Uterus (tissue), 3 donors: ENCODE measurements at regions not wholly inside any gene's neighbourhood (a gene's known extent, or its start where the extent isn't known, plus 50 kb on each side); places are given as distances from the start of the nearest gene placed in this dataset.

Experiments
- DNase-seq, 2 donors: peaks; one replicate each; pipeline ENCODE4 v3.0.0-alpha.2; 2019 to 2020
- H3K27ac ChIP-seq, 2 donors: fragments of 200-600 bp; sonication (generic); 1 replicate in 1 of 2; 2 replicates in 1 of 2; pipeline ENCODE4 v1.5.1; 2016 to 2018
- H3K27me3 ChIP-seq, 2 donors: fragments of 200-600 bp; sonication (generic); one replicate each; pipeline ENCODE4 v1.5.1; 2018 to 2019; ENCODE audit warnings: control low read depth in 1 of 2
- H3K36me3 ChIP-seq, 2 donors: fragments of 200-600 bp; sonication (generic); one replicate each; pipeline ENCODE4 v1.5.1; 2019; ENCODE audit warnings: control low read depth in 1 of 2
- H3K4me1 ChIP-seq, 2 donors: fragments of 200-600 bp; sonication (generic); one replicate each; pipeline ENCODE4 v1.5.1; 2018 to 2019; ENCODE audit warnings: control low read depth in 1 of 2
- H3K4me3 ChIP-seq, 2 donors: fragments of 200-600 bp; sonication (generic); 1 replicate in 1 of 2; 2 replicates in 1 of 2; pipeline ENCODE4 v1.5.1; 2018 to 2019; ENCODE audit warnings: mild to moderate bottlenecking in 1 of 2
- H3K9me3 ChIP-seq, 2 donors: fragments of 200-600 bp; sonication (generic); one replicate each; pipeline ENCODE4 v1.5.1; 2019; ENCODE audit warnings: control low read depth in 1 of 2
- CTCF ChIP-seq, 4 experiments: fragments of 200-600 bp in 2 of 4; fragments of 450-650 bp in 2 of 4; sonication (generic) in 2 of 4; IDR thresholded peaks; one replicate each; pipeline ENCODE4 v1.5.1; 2016 to 2019; ENCODE audit warnings: antibody characterized with exemption in 4 of 4, mild to moderate bottlenecking in 2 of 4, moderate library complexity in 1 of 4
- POLR2A ChIP-seq, 2 donors: fragments of 450-650 bp; IDR thresholded peaks; one replicate each; pipeline ENCODE4 v1.6.1; 2016; ENCODE audit warnings: antibody characterized with exemption in 2 of 2, mild to moderate bottlenecking in 1 of 2, moderate library complexity in 1 of 2
- intact Hi-C: fragments of 100-400 bp; cut with DNase I; formaldehyde crosslinking; loops from one replicate; pipeline ENCODE4 v1.15.1; 2023; ENCODE audit warnings: low total_unique reads
- donor health status: DM: yes; HTN: yes; CAD: no.

DNA sequence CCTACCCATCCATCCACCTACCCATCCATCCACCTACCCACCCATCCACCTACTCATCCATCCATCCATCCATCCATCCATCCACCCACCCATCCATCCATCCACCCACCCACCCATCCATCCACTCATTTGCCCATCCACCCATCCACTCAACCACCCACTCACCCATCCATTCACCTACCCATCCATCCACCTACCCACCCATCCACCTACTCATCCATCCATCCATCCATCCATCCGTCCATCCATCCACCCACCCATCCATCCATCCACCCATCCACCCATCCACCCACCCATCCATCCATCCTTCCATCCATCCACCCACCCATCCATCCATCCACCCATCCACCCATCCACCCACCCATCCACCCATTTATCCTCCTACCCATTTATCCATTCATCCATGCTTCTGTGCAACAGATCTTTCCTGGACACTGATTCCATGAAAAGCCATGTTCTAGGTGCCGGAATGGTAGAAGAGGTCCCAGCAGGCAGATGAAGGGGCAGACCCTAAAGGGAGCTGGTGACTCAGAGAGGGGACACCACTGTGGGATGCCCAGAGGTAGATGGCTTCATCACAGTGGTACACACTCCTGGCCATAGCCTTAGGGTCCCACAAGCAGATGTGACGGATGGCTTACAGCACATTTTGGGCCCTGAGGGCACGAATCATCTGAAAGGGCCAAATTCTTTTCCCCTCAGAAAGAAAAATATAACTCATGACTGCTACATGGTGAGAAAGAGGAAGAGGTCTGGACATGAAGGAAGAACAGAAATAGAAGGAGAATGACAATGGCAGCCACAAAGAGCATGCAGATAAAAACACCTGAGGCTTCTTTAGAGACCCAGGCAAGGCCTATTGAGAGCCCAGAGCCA, 76.0 kb downstream of the KCTD15 start:
- Histone ChIP-seq H3K36me3 (no peaks in the 10 kb centered on the region), H3K4me3 (no peak overlapping the region), H3K27me3 (no peaks in the 10 kb centered on the region), H3K4me1 (no peaks in the 10 kb centered on the region), H3K27ac (no peak overlapping the region), H3K9me3 (no peaks in the 10 kb centered on the region)
- DNase-seq: no peak
- TF ChIP-seq POLR2A (IDR thresholded peaks at IDR 0.05) (no peak), CTCF (IDR thresholded peaks at IDR 0.05) (no peak)
- intact Hi-C loops: no loop called here

- no peaks in the 10 kb centered on the region for H3K4me1 ChIP-seq
- no peaks in the 10 kb centered on the region for H3K9me3 ChIP-seq
- DNase-seq: no peak
- H3K4me3 ChIP-seq: no peak overlapping the region
- no peak overlapping the region for H3K27ac ChIP-seq
- intact Hi-C loops: no loop called here
- TF ChIP-seq POLR2A (IDR thresholded peaks at IDR 0.05): no peak
- TF ChIP-seq CTCF (IDR thresholded peaks at IDR 0.05): no peak
- H3K36me3 ChIP-seq: no peaks in the 10 kb centered on the region
- H3K27me3 ChIP-seq: no peaks in the 10 kb centered on the region
Measured at GRCh38 chr19:33875071-33875470, 78.4 kb downstream of the KCTD15 start.

DNA sequence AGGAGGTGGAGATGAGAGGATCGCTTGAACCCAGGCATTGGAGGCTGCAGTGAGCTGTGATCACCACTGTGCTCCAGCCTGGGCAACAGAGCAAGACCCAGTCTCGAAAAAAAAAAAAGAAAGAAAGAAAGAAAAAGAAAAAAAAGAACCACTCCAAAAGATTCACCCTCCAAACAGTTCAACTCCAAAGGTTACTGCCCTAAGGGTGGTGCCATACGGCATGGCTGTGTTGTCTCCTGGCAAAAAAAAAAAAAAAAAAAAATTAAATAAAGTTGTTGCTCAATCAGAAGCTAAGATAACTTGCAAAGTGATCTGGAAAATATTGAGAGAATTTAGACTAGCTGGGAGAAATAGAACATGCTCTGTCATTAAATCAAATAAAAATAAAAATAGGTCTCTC, 79.5 kb downstream of the KCTD15 start:
- H3K36me3 ChIP-seq: no peaks in the 10 kb centered on the region
- intact Hi-C loops: no loop called here
- no peak for DNase-seq
- TF ChIP-seq POLR2A (IDR thresholded peaks at IDR 0.05): no peak
- TF ChIP-seq CTCF (IDR thresholded peaks at IDR 0.05): no peak
- H3K4me1 ChIP-seq: no peaks in the 10 kb centered on the region
- no peaks in the 10 kb centered on the region for H3K9me3 ChIP-seq
- no peaks in the 10 kb centered on the region for H3K27me3 ChIP-seq
- H3K27ac ChIP-seq: no peak overlapping the region
- no peak overlapping the region for H3K4me3 ChIP-seq

GRCh38 chr19:33878030-33878544, 81.4 kb downstream of the KCTD15 start:
- DNase-seq: no peak
- intact Hi-C loops: no loop called here
- no peak overlapping the region for H3K27ac ChIP-seq

More at GRCh38 chr19:33878030-33878544, 81.4 kb downstream of the KCTD15 start:
- Histone ChIP-seq H3K9me3 (no peaks in the 10 kb centered on the region), H3K4me3 (no peak overlapping the region), H3K27me3 (no peaks in the 10 kb centered on the region), H3K36me3 (no peaks in the 10 kb centered on the region), H3K4me1 (no peaks in the 10 kb centered on the region)
- TF ChIP-seq CTCF (IDR thresholded peaks at IDR 0.05) (no peak), POLR2A (IDR thresholded peaks at IDR 0.05) (no peak)
